ENCODE measurements at regions not wholly inside any gene's neighbourhood (a gene's known extent, or its start where the extent isn't known, plus 50 kb on each side); places are given as distances from the start of the nearest gene placed in this dataset.

GRCh38 chr13:40438999-40439797, 227.2 kb downstream of the FOXO1 start (continued):
- TF ChIP-seq USF2 (CRISPR knock-in tag; IDR thresholded peaks at IDR 0.05) (no peak), ZFPM2 (CRISPR knock-in tag; IDR thresholded peaks at IDR 0.05) (no peak), SAP30 (IDR thresholded peaks at IDR 0.05; ENCODE audit: borderline replicate concordance, insufficient read depth, low read depth, low read length, poor library complexity, severe bottlenecking) (no peak), IRF9 (tag; IDR thresholded peaks at IDR 0.05) (no peak), NRF1 (conservative IDR thresholded peaks at IDR 0.05 in 1 of 2, IDR thresholded peaks at IDR 0.05 in 1 of 2) (no peak), RNF219 (CRISPR knock-in tag; IDR thresholded peaks at IDR 0.05) (no peak), STAT6 (CRISPR knock-in tag; IDR thresholded peaks at IDR 0.05) (no peak)
